ENCODE measurements at regions not wholly inside any gene's neighbourhood (a gene's known extent, or its start where the extent isn't known, plus 50 kb on each side); places are given as distances from the start of the nearest gene placed in this dataset.
A peak's percentile ranks its signal among the peaks of the same experiment; 100 is the strongest.

GRCh38 chr5:158174918-158175851 is 316.2 kb upstream of the CLINT1 start:
- peak; percentile 46 for DNase-seq

GRCh38 chr5:158174026-158174425 is 315.1 kb upstream of the CLINT1 start:
- DNase-seq: no peak

GRCh38 chr5:158172005-158172404 is 313.1 kb upstream of the CLINT1 start:
- DNase-seq: no peak

- no peak for DNase-seq
These were observed 311.6 kb upstream of the CLINT1 start for GRCh38 chr5:158170534-158170933.

- no peak for DNase-seq
These were observed 311.1 kb upstream of the CLINT1 start for GRCh38 chr5:158170060-158170459.

GRCh38 chr5:158166424-158166823 is 307.5 kb upstream of the CLINT1 start:
- DNase-seq: no peak

GRCh38 chr5:158165647-158166046 is 306.7 kb upstream of the CLINT1 start:
- no peak for DNase-seq

GRCh38 chr5:158164296-158165047 is 305.5 kb upstream of the CLINT1 start:
- DNase-seq: no peak

- DNase-seq: no peak
These were observed 304.7 kb upstream of the CLINT1 start for GRCh38 chr5:158163451-158164295.

- no peak for DNase-seq
These were observed 303.6 kb upstream of the CLINT1 start for GRCh38 chr5:158162479-158163034.

GRCh38 chr5:158162026-158162425 is 303.1 kb upstream of the CLINT1 start:
- DNase-seq: no peak

- no peak for DNase-seq
These were observed 300.7 kb upstream of the CLINT1 start for GRCh38 chr5:158159621-158160020.

- no peak for DNase-seq
These were observed 297.0 kb upstream of the CLINT1 start for GRCh38 chr5:158155811-158156505.

- DNase-seq: no peak
These were observed 296.1 kb upstream of the CLINT1 start for GRCh38 chr5:158155067-158155466.

- no peak for DNase-seq
These were observed 295.5 kb upstream of the CLINT1 start for GRCh38 chr5:158154226-158155005.

GRCh38 chr5:158153508-158153907 is 294.6 kb upstream of the CLINT1 start:
- no peak for DNase-seq

- no peak for DNase-seq
These were observed 293.2 kb upstream of the CLINT1 start for GRCh38 chr5:158152136-158152535.

GRCh38 chr5:158147227-158147626 is 288.3 kb upstream of the CLINT1 start:
- DNase-seq: no peak

- no peak for DNase-seq
These were observed 286.9 kb upstream of the CLINT1 start for GRCh38 chr5:158145827-158146226.

- DNase-seq: no peak
These were observed 284.1 kb upstream of the CLINT1 start for GRCh38 chr5:158143081-158143480.

- no peak for DNase-seq
These were observed 283.2 kb upstream of the CLINT1 start for GRCh38 chr5:158142156-158142555.

Measured in CD4-positive, alpha-beta T cell treated with Interferon gamma for 1 hour (primary cell).